Stimulated activated CD8-positive, alpha-beta memory T cell treated with anti-CD3 and anti-CD28 coated beads, Interleukin-7, amount 100 ng/mL, for 24 hours (primary cell): ENCODE measurements at regions not wholly inside any gene's neighbourhood (a gene's known extent, or its start where the extent isn't known, plus 50 kb on each side); places are given as distances from the start of the nearest gene placed in this dataset.
"Not testable (repeated sequence)": the region's sequence is repeated elsewhere in the genome, so short reads cannot be mapped to it uniquely, and the experiment has no call there.

Experiments used
- DNase-seq: peaks from one replicate; pipeline ENCODE4 v3.0.0-alpha.2; 2020; ENCODE audit warnings: low read depth

GRCh38 chr9:62798884-62799850 is 1609.3 kb downstream of the SPATA31A7 start:
- DNase-seq = not testable (repeated sequence)

GRCh38 chr9:62799851-62800371 is 1610.1 kb downstream of the SPATA31A7 start:
- not testable (repeated sequence) for DNase-seq

GRCh38 chr9:62800451-62801371 is 1610.9 kb downstream of the SPATA31A7 start:
- DNase-seq = not testable (repeated sequence)

- not testable (repeated sequence) for DNase-seq
These were observed 1611.6 kb downstream of the SPATA31A7 start for GRCh38 chr9:62801372-62801811.

- DNase-seq = peak; percentile 57
These were observed 1612.3 kb downstream of the SPATA31A7 start for GRCh38 chr9:62801961-62802718.

GRCh38 chr9:62802719-62803079 is 1612.9 kb downstream of the SPATA31A7 start:
- not testable (repeated sequence) for DNase-seq

GRCh38 chr9:62803099-62803498 is 1613.3 kb downstream of the SPATA31A7 start:
- not testable (repeated sequence) for DNase-seq

- DNase-seq = not testable (repeated sequence)
These were observed 1614.5 kb downstream of the SPATA31A7 start for GRCh38 chr9:62804314-62804713.

GRCh38 chr9:62807424-62807823 is 1617.6 kb downstream of the SPATA31A7 start:
- DNase-seq = not testable (repeated sequence)

- not testable (repeated sequence) for DNase-seq
These were observed 1618.2 kb downstream of the SPATA31A7 start for GRCh38 chr9:62808081-62808480.

- DNase-seq = not testable (repeated sequence)
These were observed 1620.5 kb downstream of the SPATA31A7 start for GRCh38 chr9:62810318-62810717.

GRCh38 chr9:62810811-62811315 is 1621.0 kb downstream of the SPATA31A7 start:
- DNase-seq = not testable (repeated sequence)

- DNase-seq = not testable (repeated sequence)
These were observed 1625.6 kb downstream of the SPATA31A7 start for GRCh38 chr9:62815436-62815835.

- not testable (repeated sequence) for DNase-seq
These were observed 1626.5 kb downstream of the SPATA31A7 start for GRCh38 chr9:62816331-62816730.

- not testable (repeated sequence) for DNase-seq
These were observed 1627.4 kb downstream of the SPATA31A7 start for GRCh38 chr9:62817214-62817613.

- not testable (repeated sequence) for DNase-seq
These were observed 1632.3 kb downstream of the SPATA31A7 start for GRCh38 chr9:62822185-62822584.

GRCh38 chr9:62827957-62828907 is 1638.4 kb downstream of the SPATA31A7 start:
- DNase-seq = not testable (repeated sequence)

GRCh38 chr9:62830829-62831459 is 1641.1 kb downstream of the SPATA31A7 start:
- not testable (repeated sequence) for DNase-seq
